Keratinocyte (primary cell): ENCODE measurements at regions not wholly inside any gene's neighbourhood (a gene's known extent, or its start where the extent isn't known, plus 50 kb on each side); places are given as distances from the start of the nearest gene placed in this dataset.

Source experiments
- DNase-seq: peaks from one replicate; pipeline ENCODE4 v3.0.0-alpha.2; 2011; ENCODE audit warnings: low read depth, missing footprints, low spot score
- FAIRE-seq: peaks from 2 replicates; lab custom pipeline; 2011; peaks lifted over from hg19 to GRCh38; lab: Jason Lieb, UNC
- H2AFZ ChIP-seq: 2 replicates; pipeline ENCODE4 v1.6.0; 2012; ENCODE audit warnings: low read length, control low read depth, inconsistent platforms; ENCODE audit not compliant: control insufficient read depth
- H3K27ac ChIP-seq: 2 replicates; pipeline ENCODE4 v1.5.1; 2011; ENCODE audit warnings: low read length; ENCODE audit not compliant: control insufficient read depth, insufficient read depth
- H3K27me3 ChIP-seq: 3 replicates; pipeline ENCODE4 v1.6.0; 2011; ENCODE audit warnings: low read length; ENCODE audit not compliant: control insufficient read depth, insufficient read depth; ENCODE audit errors: extremely low read depth
- H3K36me3 ChIP-seq, 2 experiments: 2 replicates in 1 of 2; 3 replicates in 1 of 2; pipeline ENCODE4 v1.5.1; 2011; ENCODE audit warnings: low read length in 2 of 2, mild to moderate bottlenecking in 1 of 2; ENCODE audit not compliant: control insufficient read depth in 2 of 2, insufficient read depth in 2 of 2; ENCODE audit errors: extremely low read depth in 1 of 2
- H3K4me1 ChIP-seq: 3 replicates; pipeline ENCODE4 v1.5.1; 2011; ENCODE audit warnings: low read length; ENCODE audit not compliant: control insufficient read depth, insufficient read depth; ENCODE audit errors: extremely low read depth
- H3K4me2 ChIP-seq: 3 replicates; pipeline ENCODE4 v1.6.0; 2011; ENCODE audit warnings: low read depth, low read length; ENCODE audit not compliant: control insufficient read depth, insufficient read depth; ENCODE audit errors: extremely low read depth
- H3K4me3 ChIP-seq, 3 experiments: fragments of 200-600 bp in 1 of 3; sonication (generic) in 1 of 3; 2 replicates in 2 of 3; 3 replicates in 1 of 3; pipeline ENCODE4 v1.5.1; 2011 to 2016; ENCODE audit warnings: low read length in 3 of 3, mild to moderate bottlenecking in 3 of 3, control low read depth in 2 of 3, inconsistent platforms in 1 of 3, low read depth in 1 of 3, mixed read lengths in 1 of 3, mixed run types in 1 of 3, moderate library complexity in 1 of 3; ENCODE audit not compliant: control insufficient read depth in 2 of 3, insufficient read depth in 2 of 3; ENCODE audit errors: extremely low read depth in 1 of 3
- H3K79me2 ChIP-seq: 2 replicates; pipeline ENCODE4 v1.6.0; 2012; ENCODE audit warnings: low read length; ENCODE audit not compliant: control insufficient read depth, insufficient read depth
- H3K9ac ChIP-seq: 3 replicates; pipeline ENCODE4 v1.6.0; 2011; ENCODE audit warnings: low read length; ENCODE audit not compliant: control insufficient read depth, insufficient read depth; ENCODE audit errors: extremely low read depth
- H3K9me1 ChIP-seq: 3 replicates; pipeline ENCODE4 v1.6.0; 2011; ENCODE audit warnings: low read length; ENCODE audit not compliant: control insufficient read depth, insufficient read depth; ENCODE audit errors: extremely low read depth
- H3K9me3 ChIP-seq: 2 replicates; pipeline ENCODE4 v1.5.1; 2012; ENCODE audit warnings: low read depth, low read length; ENCODE audit not compliant: control insufficient read depth
- H4K20me1 ChIP-seq: 3 replicates; pipeline ENCODE4 v1.6.0; 2011; ENCODE audit warnings: low read length; ENCODE audit not compliant: control insufficient read depth, insufficient read depth; ENCODE audit errors: extremely low read depth
- EZH2 ChIP-seq: IDR thresholded peaks from one replicate; pipeline ENCODE4 v1.6.1; 2012; ENCODE audit warnings: inconsistent platforms, mild to moderate bottlenecking, low read length, moderate library complexity
- dilution Hi-C: fragments of 300-500 bp; cut with MboI; formaldehyde crosslinking; loops from one replicate; pipeline ENCODE4 v1.7.0; 2020; ENCODE audit warnings: low sequenced_read_pairs; ENCODE audit not compliant: extremely low pct_ligation_motif_present
- TF ChIP-seq, protein P1 (sequence below), 3 experiments: IDR thresholded peaks in 1 of 3; conservative IDR thresholded peaks in 1 of 3; optimal IDR thresholded peaks in 1 of 3; 2 replicates in 2 of 3; 3 replicates in 1 of 3; pipeline versions ENCODE3 to v1.5.1; 2011; ENCODE audit warnings: low read length in 3 of 3, mild to moderate bottlenecking in 3 of 3, moderate library complexity in 2 of 3, control low read depth in 1 of 3, inconsistent platforms in 1 of 3; ENCODE audit not compliant: insufficient read depth in 2 of 3; ENCODE audit errors: extremely low read depth in 1 of 3

DNA sequence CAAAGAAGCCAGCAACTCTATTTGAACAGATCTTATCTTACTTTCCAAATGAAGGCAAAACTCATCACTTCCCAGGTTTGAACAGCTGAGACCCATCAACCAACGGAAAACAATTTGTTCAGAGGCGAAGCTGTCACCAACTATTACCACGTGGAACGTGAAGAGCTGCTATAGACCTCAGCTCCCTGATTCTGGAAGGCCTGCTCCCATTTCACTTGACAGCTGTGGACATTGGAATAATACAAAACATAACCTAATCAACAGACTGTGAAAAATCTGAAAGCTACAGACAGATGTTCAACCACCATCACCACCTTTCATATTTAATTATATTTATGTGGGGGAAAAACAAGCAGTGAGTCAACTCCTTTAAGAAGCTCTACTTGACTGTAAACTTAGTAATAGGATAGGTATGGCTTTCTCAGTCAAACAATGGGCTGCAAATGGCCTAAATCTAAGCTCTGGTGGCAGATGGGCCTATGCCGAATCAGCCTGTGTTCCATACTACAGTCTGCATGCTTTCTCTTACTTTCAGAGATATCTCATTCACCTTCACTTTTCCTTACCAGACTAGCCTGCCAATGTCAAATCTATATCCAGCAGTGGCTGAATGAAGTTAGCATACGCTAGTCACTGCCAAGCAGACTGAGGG lies 896.4 kb downstream of the TDRD15 start:
- H3K9me3 ChIP-seq, result no peaks in the 10 kb centered on the region
- no peaks in the 10 kb centered on the region for H3K36me3 ChIP-seq
- H3K79me2 ChIP-seq, result no peaks in the 10 kb centered on the region
- H3K4me1 ChIP-seq, result no peaks in the 10 kb centered on the region
- TF ChIP-seq, protein P1, sequence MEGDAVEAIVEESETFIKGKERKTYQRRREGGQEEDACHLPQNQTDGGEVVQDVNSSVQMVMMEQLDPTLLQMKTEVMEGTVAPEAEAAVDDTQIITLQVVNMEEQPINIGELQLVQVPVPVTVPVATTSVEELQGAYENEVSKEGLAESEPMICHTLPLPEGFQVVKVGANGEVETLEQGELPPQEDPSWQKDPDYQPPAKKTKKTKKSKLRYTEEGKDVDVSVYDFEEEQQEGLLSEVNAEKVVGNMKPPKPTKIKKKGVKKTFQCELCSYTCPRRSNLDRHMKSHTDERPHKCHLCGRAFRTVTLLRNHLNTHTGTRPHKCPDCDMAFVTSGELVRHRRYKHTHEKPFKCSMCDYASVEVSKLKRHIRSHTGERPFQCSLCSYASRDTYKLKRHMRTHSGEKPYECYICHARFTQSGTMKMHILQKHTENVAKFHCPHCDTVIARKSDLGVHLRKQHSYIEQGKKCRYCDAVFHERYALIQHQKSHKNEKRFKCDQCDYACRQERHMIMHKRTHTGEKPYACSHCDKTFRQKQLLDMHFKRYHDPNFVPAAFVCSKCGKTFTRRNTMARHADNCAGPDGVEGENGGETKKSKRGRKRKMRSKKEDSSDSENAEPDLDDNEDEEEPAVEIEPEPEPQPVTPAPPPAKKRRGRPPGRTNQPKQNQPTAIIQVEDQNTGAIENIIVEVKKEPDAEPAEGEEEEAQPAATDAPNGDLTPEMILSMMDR (optimal IDR thresholded peaks at IDR 0.05 in 1 of 3, IDR thresholded peaks at IDR 0.05 in 1 of 3, conservative IDR thresholded peaks at IDR 0.05 in 1 of 3; ENCODE audit: extremely low read depth in 1 of 3, insufficient read depth in 2 of 3, low read length in 3 of 3), result no peak
- TF ChIP-seq EZH2, result no peak
- H3K9ac ChIP-seq, result no peak overlapping the region
- dilution Hi-C loops, result no loop called here
- H4K20me1 ChIP-seq, result no peaks in the 10 kb centered on the region
- DNase-seq (no peak), FAIRE-seq (no peak)
- no peaks in the 10 kb centered on the region for H3K27me3 ChIP-seq
- H3K4me3 ChIP-seq, result no peak overlapping the region
- no peaks in the 10 kb centered on the region for H3K9me1 ChIP-seq
- H3K4me2 ChIP-seq, result no peak overlapping the region
- no peak overlapping the region for H3K27ac ChIP-seq
- no peak overlapping the region for H2AFZ ChIP-seq

DNA sequence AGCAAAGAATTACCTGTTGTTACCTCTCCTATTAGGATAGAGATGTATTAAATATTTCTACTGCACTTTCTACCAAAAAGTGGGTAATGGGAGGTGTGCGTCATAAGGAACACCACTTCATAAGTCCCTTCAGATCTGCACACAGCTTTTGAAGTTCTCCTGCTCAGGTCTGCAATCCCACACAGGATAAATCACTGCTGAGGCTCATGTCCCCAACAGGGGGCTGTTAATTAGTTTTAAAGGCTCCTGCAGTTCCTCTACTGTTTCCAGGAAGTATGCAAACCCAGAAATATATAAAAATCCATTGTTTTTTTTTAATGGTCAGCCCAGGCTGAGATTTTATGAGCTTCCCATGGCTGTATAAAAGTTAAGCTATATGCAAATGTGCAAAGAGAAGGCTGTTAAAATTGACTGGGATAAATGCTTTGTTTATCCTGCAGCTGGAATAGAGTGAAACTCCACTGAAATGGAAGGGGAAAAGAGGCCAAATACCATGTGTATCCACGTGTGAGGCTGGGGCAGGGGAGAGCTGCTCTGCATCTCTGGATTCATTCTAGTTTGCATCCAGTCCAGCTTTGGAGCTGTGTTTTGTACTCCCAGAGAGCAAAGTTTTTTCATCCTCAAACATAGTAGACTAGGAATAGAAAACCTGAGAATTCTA lies 903.7 kb downstream of the TDRD15 start:
- H3K4me1 ChIP-seq, result no peaks in the 10 kb centered on the region
- no peak overlapping the region for H3K27ac ChIP-seq
- no peaks in the 10 kb centered on the region for H4K20me1 ChIP-seq
- H2AFZ ChIP-seq, result no peak overlapping the region
- H3K9me1 ChIP-seq, result no peaks in the 10 kb centered on the region
- TF ChIP-seq, protein P1 (optimal IDR thresholded peaks at IDR 0.05 in 1 of 3, IDR thresholded peaks at IDR 0.05 in 1 of 3, conservative IDR thresholded peaks at IDR 0.05 in 1 of 3; ENCODE audit: extremely low read depth in 1 of 3, insufficient read depth in 2 of 3, low read length in 3 of 3), result no peak
- no peak for TF ChIP-seq EZH2
- dilution Hi-C loops, result no loop called here
- H3K36me3 ChIP-seq, result no peaks in the 10 kb centered on the region
- H3K27me3 ChIP-seq, result no peaks in the 10 kb centered on the region
- H3K9me3 ChIP-seq, result no peaks in the 10 kb centered on the region
- no peaks in the 10 kb centered on the region for H3K79me2 ChIP-seq
- no peak overlapping the region for H3K9ac ChIP-seq
- H3K4me3 ChIP-seq, result no peak overlapping the region
- FAIRE-seq, result no peak
- no peak for DNase-seq
- no peak overlapping the region for H3K4me2 ChIP-seq
